Kidney tubule cell (primary cell): ENCODE measurements at regions not wholly inside any gene's neighbourhood (a gene's known extent, or its start where the extent isn't known, plus 50 kb on each side); places are given as distances from the start of the nearest gene placed in this dataset.

Source experiments
- DNase-seq: peaks from one replicate; pipeline ENCODE4 v3.0.0-alpha.2; 2018; ENCODE audit warnings: low spot score

DNA sequence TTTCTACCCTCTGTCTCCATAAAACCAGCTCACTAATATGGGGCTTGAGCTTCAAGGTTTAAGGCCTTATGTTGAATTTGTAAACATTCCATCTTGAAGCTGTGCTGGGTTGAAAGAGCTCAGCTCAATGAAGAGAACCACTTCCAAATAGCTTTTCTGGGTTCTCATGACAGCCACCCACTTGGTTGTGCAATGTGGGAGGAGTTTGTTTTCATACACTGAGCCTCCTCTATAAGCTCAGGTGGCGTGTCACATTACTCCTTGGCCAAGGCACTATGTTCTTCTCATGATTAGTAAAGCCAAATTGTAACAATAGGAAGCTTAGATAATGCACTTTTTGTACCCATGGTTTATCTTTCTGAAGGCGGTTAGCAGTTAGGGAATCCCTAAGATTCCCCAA is 265.6 kb downstream of the PTEN start:
- DNase-seq = no peak

DNA sequence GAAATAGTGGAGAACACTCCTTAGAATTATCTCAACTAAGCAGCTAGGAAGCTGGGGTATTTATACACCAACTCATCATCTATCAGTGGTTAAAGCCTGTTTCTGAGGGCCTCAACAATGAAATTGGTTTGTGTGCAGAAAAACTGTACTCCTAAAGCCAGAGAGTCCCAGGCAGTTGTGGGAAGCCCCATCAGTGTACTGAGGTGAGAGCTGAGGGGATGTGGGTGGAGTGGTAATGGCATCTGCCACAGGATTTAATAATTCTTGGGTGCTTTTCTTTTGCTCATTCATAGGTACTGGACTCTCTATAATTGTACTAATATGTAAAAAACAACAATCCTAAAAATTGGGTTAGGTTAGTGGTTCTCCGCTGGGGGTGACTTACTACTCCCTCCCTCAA is 267.5 kb downstream of the PTEN start:
- no peak for DNase-seq

DNA sequence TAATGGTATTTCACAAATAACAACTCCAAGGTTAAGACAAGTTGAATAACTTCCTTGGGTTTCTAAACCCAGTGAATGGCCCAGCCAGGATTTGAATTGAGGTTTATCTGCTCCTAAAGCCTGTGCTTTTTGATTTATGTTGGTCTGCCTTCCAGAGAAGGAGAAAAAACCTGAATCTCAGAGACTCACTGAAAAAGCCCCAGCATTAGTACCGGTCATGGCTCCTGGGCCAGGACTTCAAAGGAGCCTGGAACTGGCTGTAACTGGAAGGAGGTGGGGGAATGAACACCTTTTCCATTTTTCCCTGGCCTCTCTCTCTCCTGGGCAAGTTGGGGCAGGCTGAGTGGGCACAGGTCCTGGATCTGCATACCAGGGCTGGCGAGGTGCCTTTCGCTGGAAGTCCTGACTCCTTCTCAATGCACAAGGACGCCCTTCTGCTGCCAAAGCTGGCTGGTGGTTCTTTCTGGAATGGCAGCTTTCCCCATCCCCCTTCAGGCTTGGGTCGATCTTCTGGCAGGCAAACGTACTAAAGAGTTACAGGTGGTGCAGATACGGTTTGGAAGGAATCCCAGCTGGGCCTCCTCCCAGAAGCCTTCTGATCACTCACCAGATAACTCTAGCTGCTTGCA is 268.2 kb downstream of the PTEN start:
- DNase-seq = no peak

DNA sequence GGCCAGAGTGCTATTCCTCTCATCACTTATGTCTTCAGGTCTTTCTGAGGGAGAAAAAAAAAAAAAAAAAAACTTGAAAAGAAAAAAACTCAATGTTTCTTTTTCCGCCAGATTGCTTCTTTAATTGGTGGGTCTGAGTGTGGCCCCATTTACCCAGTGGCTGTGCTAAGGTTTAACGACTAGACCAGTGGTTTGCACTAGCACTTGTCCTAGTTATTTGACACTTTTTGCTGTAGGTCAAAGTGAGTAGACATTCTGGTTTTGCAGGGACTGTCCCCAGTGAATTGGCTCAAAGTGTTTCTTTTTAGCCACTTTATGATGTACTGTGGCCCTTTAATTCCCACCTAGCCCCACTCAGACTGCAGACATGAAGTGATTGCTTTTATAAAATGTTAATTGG is 273.3 kb downstream of the PTEN start:
- DNase-seq = no peak

DNA sequence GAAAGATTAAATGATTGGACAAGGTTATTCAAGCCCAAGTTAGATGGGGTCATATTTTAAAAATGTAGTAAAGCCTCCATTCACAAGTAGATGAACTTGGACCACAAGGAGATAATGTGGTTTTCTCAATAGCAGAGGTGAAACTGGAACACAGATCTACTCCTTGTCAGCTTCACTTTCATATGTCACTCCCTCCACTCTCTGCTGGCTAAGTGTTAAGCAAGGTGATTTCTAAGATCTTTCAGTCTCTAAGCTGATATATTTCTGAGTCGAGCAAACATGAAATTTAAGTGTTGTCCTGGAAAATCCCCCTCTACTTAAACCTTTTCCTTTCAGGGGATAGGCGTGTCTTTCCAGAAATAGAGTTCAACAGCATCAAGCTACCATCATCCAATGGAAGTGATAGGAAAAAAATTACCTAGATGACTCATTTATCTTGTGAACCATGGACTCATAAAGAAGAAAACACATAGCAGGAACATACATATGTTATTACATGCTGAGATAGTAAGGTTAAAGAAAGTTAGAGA is 275.0 kb downstream of the PTEN start:
- DNase-seq = no peak

DNA sequence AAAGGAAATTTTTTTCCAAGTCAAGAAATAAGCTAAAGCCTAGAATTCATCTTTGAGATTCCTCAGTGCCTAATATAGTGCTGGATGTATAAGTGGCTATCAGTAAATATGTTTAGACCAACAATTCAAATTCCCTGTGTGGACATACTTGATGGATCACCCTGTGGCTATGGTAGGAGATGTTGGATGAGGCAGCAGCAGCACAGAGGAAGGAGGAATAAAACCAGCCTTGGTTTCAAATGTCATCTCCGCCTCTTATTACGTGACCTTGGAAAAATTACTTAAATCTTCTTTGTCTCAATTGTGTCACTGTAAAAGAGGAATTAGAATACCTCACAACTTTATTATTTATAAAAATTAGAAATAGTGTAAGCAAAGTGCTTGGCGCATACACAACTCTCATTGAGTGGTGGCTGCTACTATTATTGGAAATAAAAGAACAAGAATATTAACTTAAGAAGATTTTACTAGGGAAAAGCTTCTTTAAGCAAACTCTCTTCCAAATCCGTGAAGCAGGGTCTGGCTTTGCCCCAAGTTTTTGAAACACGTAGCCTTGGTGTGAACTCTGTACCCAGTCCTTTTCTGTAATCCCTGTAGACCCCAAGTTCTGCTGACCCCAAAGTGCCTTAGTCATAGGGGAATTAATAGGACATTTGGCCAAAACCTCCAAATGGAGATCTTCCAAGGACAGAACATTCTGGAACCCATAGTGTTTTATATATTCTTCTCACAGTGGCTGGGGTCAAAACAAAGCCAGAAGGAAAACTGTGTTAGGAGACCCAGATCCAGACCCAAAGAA is 283.8 kb downstream of the PTEN start:
- no peak for DNase-seq

DNA sequence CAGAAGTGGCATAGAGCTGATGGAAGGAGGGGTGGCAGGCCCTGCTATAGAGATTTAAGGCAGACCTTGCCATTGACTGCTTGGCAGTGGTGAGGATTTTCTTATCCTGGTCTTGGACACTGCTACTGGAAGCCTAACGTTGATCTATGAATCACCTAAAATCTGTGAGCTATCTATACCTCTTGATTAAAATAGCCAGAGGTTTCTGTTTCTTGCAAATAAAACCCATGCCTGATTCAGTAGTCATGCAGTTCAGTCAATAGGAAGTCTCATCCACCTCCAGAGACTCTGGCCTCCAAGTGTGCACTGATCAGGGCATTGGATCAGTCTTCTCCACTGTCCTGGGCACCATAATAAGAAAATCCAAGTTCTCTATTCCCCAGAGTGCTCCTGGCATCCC is 286.5 kb downstream of the PTEN start:
- peak; percentile 44 for DNase-seq

DNA sequence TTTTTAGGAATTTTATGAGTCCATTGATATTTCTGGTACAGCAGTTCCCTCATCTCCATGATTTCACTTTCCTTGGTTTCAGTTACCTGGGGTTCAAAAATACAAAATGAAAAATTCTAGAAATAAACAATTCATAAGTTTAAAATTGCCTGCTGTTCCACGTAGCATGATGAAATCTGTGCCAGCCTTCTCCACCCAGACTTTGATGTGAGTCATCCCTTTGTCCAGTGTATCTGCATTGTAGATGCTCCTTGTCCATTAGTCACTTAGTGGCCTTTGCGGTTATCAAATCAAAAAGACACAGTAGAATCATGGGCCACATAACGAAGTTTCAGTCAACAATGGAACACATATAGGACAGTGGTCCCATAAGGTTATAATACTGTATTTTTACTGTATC is 286.9 kb downstream of the PTEN start:
- peak; percentile 80 for DNase-seq

DNA sequence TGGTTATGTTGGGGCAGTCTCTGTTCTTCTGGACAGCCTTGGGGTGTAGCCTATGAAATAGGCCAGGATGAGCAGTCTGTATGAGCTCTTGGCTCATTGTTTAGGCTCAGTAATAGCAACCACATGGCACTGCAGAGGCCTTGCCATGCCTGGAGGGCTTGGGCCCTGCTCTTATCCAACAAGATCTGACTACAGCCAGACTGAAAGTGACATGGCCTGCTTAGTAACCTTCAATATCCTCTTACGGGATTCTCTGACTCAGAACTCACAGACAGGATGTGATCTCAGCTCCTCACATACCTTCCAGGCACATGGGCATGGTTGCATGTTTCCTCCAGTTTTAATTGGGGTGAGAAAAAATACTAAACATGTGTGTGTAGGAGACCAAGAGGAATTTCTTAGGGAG is 289.3 kb downstream of the PTEN start:
- DNase-seq = peak; percentile 98

DNA sequence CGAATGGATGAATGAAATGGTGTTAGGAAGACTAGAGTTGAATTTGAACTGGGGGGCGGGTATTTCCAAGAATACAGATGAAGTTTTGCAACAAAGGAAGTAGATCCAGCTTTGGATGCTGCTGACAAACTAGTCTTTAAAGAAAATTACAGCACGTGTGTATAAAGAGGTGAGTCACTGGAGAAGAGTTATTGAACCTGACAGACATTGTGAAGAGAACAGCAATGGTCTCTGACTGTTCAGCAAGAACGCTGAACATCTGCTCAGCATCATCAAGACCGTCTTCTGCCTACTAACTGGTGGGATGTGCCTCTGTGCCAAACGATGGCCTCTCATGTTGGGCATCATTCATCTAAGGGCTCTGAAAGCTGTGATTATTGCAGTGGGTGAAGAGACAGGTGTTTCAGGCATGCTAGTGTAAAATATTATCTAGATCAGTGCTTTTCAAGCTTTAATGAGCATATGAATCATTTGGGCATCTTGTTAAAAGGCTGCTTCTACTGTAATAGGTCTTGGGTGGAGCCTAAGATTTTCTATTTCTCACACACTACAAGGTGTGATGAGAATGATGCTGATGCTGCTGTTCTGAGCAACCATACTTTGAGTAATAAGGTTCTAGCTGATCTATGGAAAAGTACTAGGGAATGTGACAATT is 291.3 kb downstream of the PTEN start:
- DNase-seq = peak; percentile 68

DNA sequence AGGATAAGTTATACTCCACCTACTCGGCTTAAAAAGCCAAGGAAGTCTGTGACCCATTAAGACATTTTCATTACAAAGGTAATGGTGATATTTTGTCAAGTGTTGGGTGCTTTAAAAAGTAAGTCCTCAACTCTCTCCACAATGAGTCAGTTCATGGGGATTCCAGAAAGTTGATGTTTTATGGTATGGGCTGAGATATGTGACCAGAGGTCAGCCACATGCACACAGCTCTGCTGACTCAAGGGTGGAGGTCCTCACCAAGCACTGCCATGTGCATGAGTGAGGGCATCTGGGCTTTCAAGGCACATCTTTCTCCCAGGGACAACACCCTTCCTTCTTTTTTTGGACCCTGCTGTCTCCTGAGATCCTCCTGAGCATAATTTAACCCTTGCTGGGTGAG is 292.9 kb downstream of the PTEN start:
- DNase-seq = peak; percentile 83

DNA sequence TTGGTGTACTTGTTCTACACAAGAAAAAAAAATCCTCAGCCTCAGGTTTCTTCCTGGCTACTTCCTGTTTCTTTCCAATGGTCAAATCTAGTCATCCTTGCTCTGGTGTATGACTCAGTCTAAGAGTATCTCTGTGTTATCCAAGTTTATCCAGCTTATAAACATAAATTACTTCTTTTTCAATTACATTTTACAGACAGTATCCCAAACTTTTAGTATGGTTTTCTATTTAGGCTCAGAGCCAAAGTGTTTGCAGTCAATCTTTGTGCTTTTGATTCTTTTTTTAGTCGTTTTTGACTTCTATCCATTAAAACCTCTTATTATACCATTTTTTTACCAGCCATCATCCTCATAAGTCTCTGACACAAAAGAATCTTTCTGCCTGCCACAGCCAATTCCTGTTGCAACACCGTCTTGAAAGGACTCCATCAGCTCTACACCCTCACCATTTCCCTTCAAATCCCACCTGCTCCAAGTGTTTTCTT is 294.6 kb downstream of the PTEN start:
- DNase-seq = peak; percentile 89

DNA sequence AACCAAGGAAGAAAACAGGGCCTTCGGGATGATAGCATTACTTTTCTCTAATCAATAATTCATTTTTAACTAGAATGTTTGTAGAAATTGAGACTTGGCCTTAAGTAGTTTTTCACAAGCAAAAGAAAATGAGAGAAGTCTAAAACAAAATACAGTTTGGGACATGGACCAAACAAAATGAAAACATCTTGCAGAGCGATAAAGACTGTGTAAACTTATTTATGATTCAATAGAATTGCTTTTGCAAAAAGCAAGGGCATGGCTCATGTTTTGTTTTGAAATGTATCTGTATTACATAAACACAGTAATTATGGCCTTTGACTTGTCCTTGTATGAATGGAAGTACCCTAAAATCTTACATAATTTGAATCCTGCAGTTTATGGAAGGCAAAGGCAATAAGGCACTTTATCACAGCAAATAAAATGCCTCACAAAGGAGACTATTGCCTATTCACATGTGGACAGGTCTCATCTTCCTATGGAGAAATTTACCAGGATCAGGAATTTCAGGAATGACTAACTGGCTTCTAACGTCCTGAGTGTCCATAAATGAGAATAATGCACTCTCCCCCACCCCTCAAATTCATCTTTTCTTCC is 295.2 kb downstream of the PTEN start:
- no peak for DNase-seq

DNA sequence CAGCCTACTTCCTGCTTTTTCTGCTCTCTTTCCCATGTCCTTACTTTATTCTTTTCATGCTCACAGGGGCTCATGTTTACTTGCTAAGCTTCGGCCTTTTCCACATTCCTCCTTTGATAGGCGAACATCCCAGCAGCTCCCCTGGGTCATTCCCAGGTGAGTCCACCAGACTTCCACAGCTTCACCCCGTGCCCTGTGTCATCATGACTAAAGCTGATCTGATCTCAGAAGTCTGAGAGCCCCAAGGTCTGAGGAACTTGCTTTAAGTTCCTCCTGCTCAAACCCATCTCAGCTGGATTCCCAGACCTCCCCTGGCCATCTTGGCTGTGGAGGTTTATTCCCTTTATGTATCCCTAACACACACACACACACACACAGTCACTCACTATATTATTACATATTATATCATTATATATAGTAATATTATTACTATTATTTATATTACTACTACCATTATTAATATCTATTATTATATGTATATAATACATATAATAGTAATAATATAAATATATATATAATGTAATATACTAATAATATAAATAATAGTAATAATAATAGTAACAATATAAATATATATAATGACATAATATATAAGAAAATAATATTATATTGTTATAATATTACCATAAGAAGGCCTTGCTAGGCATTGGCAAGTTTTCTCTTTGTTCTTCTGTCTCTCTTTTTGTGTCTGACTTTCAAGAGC is 295.9 kb downstream of the PTEN start:
- DNase-seq = peak; percentile 56

DNA sequence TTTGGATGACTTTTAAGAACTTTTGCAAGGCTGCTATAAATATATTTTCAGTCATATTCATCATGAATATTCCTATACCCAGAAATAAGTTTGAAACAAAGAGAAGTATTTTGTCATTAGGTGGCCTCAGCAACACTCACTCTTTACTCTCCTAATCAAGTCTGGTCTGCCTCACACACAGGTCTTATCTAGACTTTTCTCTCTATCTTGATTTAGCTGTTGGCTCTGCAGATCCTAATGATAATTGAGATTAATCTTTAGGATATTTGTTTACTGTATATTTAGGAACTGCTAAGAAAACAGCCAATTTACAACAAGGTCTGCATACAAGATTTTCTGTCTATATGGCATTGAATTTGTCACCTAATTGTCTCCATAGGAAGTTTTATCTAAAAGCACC is 297.6 kb downstream of the PTEN start:
- no peak for DNase-seq

DNA sequence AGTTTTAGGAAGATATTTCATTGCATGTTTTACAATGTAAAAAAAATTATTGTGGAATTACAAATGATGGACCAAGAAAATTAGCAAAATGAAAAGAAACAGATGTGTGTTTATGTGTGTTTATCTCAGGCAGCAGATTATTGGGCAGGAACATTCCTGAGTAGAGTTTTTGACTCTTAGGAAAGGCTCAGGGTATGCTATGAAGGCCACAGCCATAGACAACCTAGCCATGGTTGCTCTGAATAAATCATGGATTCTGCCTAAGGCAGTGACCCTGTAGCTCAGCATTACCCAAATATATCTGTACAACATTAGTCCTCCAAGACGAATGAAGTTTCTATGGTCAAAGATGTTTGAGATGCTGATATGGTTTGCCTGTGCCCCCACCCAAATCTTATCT is 298.3 kb downstream of the PTEN start:
- DNase-seq = no peak

DNA sequence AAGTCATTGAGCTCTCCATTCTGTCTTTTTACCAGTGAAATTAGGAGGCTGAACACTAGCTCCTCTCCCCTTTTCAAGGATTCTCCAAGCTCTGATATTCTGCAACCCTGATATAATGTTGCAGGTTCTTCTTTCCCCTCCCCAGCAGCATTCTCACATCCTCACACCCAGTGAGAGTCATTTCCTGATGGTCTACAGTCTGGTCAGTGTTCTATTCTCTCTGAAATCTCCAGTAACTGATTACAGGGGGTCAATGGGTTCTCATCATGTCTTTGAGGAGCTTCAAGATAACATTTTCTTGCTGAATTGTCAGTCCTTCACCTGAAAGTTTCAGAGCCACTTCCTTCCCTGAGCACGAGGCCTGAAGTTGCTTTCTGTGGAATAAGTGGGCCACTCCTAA is 299.4 kb downstream of the PTEN start:
- DNase-seq = no peak

DNA sequence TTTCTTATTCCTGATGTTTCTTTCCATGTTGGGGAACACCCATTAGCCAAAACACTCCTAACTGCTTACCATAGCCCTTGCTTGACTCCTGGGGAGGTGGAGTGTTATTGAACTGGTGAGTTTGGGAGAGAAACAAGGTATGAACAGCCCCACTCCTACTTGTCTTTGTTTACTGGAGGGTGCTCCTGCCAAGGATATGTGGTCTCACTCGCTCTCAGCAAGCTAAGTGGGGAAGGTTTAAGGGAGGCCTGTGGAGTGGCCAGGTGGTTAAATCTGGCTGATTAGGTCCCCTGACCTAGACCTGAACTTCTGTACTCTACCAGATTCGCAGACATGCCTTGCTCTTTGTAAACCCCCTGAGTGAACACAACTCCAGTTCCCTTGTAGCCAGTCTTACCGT is 300.1 kb downstream of the PTEN start:
- DNase-seq = no peak

DNA sequence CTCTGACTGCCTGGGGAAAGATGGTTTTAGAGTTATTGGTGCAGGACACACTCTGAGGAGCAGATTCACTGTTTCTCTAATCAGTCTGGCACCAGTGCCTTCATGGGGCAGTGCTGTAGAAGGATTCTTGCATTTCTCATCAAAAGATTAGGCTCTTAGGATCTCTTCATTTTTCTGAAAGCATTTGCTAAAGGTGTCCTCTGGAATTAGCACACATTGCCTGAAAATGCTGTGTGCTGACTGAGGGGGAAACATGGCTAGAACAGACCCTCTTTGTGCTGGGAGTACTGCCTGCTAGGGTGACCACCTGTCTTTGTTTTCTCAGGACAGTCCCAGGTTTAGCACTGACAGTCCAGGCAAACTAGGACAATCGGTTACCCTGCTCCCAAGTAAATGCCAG is 301.0 kb downstream of the PTEN start:
- DNase-seq = no peak

DNA sequence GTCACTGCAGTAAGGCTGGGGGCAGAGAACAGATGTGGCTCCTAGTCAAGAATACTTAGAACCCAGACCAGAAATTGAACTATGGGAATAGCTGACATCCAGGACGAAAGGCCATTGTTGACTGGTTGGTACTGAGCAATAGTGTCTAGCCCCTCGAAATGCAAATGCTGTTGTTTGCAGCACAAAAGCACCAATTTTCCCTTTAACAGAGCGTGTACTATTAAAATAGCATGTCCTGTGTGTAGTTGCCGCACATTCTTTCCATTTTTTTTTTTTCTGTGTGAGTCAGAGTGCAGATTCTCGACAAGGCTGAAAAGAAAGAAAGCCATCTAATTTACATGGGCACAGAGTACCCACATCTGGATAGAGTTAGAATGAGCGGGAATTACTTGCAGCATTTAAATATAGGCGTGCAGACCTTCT is 302.4 kb downstream of the PTEN start:
- DNase-seq = no peak

DNA sequence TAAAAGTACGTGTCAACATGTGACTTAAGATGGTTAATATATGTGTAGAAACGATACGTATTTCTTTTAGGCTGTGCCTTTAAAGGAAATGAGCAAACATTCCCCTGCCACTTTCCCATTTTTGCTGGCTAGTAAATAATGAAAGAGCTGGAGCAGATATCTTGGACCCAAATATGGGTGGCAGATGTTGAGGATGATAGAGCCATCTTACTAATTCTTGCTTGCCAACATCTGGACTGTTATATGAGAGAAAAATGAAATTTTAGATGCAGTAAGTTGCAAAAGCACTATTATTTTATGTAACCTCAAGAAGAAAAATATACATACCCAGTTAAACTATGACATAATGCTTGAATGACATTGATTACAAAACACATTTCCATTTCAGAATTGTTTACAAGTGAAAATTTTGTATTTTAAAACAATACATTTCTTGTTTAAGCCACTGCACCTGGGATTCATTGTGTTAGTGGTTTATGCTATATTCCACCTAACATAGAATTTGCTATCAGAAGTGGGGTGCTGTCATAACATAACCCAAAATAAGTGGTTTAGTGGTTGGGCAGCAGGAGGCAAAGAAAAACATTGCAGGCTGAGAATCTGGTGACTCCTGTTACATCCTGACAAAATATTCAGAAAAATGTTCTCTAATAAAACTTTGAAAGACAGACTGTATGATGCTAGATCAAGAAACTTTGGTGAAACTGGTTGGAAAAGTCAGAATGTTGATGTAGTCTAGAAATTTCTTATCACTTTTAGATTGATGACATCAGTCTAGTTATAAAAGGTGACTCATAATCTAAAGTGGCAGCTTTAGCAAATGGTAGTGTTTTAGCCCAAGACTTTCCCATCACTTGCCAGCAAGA is 305.0 kb downstream of the PTEN start:
- no peak for DNase-seq
